ENCODE measurements at regions not wholly inside any gene's neighbourhood (a gene's known extent, or its start where the extent isn't known, plus 50 kb on each side); places are given as distances from the start of the nearest gene placed in this dataset.
"Not testable (repeated sequence)": the region's sequence is repeated elsewhere in the genome, so short reads cannot be mapped to it uniquely, and the experiment has no call there.

DNA sequence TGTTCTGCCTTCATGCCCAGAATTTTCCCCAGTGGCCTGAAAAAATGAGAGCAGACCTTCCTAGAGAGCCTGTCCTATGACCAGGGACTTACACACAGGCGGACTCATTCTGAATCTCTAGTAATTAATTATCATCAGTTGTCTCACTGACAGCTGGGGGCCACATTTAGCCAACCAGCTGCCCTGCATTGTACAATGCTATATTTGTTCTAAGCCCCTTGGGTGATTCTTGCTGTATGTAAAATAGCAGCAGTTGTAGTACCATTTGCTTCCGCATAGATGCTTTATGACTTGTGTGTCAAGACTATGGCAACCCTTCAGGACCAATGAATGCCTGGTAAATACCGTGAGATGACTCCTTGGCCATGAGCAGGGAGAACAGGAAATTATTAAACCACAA lies 415.4 kb upstream of the SEMA6A start:
- no peak for DNase-seq (ENCODE audit: low read depth, low spot score)

DNA sequence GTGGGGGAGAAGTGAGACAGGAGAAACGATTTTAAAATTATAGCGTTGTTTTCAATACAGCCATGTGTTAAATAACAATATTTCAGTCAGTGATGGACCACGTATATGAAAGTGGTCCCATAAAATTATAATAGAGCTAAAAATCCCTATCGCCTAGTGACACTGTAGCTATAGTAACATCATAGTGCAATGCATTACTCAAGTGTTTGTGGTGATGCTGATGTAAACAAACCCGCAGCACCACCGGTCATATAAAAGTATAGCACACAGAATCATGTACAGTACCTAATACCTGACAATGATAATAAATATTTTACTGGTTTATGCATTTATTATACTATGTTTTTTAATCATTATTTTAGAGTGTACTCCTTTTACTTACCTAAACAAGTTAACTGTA lies 407.4 kb upstream of the SEMA6A start:
- DNase-seq (ENCODE audit: low read depth, low spot score): no peak

DNA sequence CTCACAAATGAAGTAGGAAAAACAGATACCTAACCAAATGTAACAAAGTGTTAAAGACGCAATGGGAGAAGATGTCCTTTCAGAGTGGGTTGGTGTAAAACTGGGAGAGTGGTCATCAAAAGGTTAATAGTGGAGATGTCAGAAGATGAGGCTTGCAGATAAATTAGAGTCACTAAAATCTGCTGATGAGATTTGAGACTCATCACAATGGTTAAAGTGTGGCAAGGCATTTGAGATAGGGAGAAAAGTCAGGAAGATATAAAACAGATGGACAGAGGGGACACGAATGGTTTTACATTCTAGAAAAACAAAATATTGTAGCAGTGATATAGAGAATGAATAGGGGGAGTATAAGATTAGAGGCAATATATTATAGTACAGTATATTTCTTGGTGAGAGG lies 406.0 kb upstream of the SEMA6A start:
- no peak for DNase-seq (ENCODE audit: low read depth, low spot score)

DNA sequence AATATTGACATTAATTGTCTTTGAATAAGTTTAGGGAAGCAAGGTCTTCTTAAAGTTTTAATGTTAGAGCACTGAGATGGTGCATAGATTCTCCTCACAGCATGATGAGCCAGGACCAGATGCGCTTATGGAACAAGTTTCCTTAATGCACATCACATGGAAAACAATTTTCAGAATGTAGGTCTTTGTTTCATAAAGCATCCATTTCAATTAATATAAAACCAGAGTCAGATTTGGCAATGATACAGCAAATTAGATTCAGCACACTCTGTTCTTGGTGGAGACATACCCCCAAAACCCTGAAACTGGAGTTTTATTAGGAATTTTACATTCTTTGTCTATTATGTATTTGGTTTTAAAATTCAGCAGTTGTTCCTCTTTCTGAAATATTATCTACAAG lies 402.1 kb upstream of the SEMA6A start:
- no peak for DNase-seq (ENCODE audit: low read depth, low spot score)

DNA sequence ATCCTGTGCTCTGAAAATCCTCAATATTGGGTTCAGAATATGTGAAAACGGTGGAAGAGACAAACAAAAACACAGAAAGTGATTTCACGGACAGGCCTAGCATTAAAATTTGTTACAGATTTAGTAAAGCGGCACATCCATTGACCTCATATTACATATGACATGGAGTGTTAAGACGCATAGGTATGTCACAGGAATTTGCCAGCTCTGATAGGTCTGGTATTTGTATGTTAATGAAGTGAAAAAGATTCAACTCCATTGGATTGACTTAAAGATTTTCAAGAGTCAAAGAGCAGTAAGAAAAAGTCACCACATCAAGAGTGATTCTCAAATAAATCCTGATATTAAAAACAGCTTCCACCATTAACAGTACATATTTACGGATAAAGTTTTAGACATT lies 396.5 kb upstream of the SEMA6A start:
- no peak for DNase-seq (ENCODE audit: low read depth, low spot score)

DNA sequence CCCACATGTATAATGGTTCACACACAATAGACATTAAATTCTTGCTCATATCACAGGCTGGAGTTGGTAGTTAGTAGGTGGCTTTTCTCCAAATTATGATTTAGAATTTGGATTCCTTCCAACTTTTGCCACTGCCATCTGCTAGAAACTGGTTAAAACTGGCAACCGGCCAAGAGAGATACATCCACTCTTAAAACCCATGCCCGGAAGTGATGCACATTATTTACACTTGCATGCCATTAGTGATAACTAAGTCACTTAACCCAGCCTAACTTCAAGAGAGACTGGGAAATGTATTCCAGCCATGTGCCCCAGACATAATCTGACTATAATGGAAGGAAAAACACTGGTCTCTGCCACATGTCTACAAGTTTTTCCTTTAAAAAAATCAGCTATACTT lies 395.7 kb upstream of the SEMA6A start:
- no peak for DNase-seq (ENCODE audit: low read depth, low spot score)

DNA sequence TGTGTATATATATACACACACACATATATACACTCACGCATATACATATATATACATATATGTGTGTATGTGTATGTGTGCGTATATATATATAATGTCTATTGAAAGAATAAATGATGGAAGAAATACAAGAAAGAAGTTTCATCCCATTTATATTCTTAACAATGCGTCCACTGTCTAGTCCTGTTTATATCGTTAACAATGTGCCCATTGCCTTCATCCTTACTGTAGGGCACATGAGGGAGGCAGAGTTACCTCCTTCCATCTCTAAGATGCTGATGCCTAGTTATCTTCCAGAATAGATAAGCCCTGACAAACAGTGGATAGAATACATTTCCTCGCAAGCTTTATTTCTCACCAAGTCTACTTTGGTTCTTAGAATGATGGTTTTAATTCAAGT lies 389.8 kb upstream of the SEMA6A start:
- no peak for DNase-seq (ENCODE audit: low read depth, low spot score)

DNA sequence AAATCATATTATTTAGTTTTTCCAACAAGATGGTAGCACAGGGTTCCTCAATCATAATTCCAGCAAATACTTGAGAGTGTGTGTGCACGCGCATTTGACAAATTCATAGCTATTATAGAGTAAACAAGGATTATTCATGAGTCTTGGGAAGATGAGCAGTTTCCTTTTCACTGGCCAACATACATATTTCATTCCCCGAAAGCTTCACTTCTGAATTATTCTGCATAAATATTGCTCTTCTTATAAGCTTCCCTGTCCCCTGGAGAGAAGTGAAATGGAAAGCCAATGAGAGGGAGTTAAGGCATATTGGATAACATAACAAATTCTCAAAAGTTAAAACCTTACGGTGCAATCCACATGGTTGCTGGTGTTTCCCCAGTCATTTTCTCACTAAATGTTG lies 386.4 kb upstream of the SEMA6A start:
- DNase-seq (ENCODE audit: low read depth, low spot score): no peak

DNA sequence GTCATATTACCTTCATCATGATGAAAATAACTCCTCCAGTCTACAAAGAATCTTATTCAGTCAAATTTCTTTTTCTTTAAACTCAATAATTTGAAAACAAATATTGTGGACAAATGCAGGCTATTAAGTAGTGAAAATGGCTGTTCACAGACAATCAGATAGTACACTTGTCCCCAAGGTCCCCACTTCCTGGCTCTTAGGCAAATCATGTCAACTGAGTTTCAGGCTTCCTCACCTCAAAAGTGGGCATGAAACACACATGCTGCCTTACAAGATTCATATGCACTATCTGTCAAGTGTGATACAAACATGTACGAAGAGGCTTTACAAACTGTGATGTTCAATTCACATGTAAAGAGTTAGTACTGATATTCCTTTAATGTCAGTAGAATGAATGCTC lies 385.2 kb upstream of the SEMA6A start:
- no peak for DNase-seq (ENCODE audit: low read depth, low spot score)

DNA sequence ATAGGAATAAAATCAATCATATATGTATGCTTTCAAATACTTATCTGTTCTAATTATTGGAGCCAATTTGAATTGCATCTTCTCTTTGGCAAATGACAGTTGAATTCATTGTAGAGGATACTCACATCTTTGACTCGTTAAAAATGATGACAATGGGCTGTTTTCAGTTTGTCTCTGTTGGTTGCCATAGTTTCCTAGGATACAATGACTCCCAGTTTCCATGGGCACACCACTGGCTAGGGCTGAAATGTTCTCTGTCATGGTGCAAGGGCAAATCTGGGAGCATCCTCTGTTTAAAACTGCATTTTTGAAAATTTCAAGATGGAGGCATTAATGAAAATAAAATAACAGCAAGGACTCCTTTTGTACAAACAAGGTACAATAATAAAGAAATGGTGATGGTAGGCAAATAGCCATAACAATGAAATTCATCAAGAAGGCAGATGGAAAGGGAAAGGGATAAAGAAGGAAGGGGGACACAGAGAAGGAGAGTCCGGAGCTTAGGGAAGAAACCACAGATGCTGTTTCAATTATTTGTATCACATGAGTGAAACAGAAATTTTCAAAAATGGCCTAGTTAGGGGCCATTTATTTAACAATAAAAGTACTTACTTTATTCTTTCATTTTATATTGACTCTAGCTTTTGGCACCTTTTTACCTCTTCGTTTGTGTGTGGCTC lies 378.8 kb upstream of the SEMA6A start:
- no peak for DNase-seq (ENCODE audit: low read depth, low spot score)

DNA sequence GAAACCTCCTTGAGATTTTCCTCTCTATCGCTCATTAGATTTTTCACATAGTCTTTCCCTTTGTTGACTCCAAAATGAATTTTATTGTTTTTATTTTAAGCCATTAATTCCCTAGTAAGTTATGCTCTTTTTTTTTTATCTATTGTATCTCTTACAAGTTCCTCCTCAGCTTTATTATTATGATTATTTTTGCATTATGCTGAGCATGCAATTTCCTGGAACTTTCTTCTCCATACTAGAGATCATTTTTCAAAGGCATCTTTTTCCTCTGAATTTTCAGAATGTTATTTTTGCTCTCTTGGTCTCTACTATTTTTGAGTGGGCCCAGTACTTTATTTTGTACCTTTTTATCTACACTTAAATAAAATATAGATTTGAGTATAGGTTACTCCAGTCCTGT lies 376.6 kb upstream of the SEMA6A start:
- DNase-seq (ENCODE audit: low read depth, low spot score): no peak

DNA sequence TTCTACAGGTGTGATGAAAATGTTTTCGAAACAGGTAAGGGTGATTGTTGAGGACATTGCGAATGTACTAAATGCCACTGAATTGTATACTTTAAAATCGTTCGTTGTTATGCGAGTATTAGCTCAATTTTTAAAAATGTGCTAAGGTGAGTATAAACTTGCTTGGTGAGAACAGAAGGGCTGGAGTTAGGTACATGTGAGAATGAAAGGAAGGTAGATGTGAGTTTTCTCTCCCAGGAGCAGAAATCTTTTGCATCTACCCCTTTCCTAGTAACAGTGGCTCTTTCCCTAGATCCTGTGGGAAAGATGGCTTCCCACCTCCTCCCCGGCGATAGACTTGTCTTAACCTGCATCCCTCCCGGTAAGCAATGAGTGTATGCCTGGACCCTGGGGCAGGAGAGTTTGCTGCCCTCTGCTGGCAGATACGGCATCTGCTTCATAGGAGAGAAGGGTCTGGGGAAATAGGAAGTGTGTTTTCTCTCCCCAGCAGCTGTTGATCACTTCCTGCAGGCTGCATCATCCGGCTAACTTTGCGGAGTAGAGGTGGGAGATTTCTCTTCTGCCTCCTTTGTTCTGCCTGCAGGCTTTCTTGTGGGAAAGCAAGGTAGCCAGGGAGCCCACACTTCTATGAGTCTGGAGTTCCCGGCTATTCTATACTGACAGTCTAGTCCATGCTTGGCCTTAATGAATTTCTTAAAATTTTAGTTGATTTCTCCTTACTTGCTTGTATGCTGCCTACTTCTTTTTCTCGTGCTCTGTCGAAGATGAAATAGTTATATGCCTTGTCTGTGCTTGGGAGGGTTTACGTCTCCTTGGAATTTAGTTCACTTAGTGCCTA lies 373.3 kb upstream of the SEMA6A start:
- peak; percentile 93 for DNase-seq (ENCODE audit: low read depth, low spot score)

DNA sequence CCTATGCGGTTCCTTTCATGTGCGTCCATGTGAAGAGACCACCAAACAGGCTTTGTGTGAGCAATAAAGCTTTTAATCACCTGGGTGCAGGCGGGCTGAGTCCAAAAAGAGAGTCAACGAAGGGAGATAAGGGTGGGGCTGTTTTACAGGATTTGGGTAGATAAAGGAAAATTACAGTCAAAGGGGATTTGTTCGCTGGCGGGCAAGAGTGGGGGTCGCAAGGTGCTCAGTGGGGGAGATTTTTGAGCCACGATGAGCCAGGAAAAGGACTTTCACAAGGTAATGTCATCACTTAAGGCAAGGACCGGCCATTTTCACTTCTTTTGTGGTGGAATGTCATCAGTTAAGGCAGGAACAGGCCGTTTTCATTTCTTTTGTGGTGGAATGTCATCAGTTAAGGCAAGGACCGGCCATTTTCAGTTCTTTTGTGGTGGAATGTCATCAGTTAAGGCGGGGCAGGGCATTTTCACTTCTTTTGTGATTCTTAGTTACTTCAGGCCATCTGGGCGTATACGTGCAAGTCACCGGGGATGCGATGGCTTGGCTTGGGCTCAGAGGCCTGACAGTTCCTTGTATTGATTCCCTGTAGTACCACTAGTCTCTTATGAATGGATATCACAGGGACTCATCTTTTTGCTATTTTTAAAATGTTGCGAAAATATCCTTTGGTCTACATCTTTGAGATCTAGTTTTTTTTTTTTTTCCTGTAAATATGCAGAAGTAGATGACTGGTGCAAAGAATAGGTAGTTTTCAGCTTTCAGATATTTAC lies 371.2 kb upstream of the SEMA6A start:
- not testable (repeated sequence) for DNase-seq (ENCODE audit: low read depth, low spot score)

DNA sequence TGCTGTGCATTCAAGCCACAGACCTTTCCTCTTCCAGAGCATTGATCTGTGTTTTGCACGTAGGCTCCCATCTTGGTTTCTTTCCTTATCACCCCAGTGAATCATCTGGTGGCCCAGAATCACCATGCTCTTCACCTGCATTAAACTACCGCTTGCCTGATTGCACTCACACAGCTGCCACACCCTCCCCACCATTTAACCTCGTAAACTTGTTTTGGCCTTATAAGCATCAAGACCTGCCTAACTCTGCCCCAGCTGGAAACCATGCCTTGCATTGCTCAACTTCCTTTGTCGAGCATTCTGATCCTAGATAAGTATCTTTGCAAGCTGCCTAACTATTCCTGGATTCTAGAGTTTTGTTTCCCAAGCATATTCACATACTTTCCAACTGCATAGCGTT lies 369.6 kb upstream of the SEMA6A start:
- DNase-seq (ENCODE audit: low read depth, low spot score): peak; percentile 48

DNA sequence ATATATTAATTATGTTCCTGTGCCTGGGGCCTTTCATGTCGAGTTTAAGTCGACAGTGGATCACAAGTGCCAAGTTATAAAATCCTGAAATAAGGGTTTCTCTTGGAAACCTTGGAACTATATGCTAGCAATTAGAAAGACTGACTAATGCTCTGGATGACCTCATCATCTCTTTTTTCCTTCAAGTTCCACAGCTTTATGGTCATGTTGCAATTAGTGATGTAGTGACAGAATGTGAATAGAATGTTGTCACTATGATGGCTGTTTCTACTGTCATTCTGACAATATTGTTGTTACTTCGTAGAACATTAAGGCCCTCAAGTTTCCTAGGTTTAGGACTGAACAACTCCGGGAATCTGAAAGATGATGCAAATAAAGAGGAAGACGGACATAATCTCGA lies 368.0 kb upstream of the SEMA6A start:
- DNase-seq (ENCODE audit: low read depth, low spot score): no peak

DNA sequence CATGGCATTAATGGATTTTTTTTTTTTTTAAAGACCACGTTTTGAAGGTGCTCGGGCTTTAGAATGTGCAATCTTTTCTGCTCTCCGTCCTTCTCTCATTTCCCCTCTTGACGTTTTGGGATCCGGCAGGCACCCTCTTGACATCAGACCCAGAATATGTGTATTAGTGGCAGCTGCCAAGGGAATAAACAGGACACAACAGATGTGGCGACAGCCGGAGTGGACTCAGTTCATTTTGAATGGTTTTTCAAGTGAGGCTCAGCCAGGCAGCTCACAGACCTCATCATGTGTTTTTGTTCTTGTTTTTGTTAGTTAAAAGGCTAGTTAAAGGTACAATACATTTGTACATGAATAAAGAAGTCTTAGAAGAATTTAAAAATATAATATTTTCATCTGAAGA lies 365.0 kb upstream of the SEMA6A start:
- DNase-seq (ENCODE audit: low read depth, low spot score): no peak

DNA sequence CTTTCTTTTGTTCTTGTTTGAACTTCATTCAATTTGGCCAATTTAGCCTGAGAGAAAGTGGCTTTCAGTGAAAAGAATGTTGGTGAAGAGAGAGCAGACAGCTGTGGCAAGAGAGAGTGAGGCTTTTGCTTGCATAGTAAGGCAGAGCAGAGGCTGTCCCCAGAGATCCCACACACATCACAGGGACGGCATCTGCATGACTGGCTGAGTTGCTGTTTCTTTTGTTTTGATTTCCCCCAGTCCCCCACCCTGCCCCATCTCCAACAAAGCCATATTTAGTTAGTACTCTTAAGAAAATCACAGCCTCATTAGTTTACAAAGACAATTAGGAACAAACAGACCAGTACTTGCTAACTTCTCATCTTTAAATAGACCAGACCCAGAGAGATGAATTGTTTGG lies 363.9 kb upstream of the SEMA6A start:
- peak; percentile 42 for DNase-seq (ENCODE audit: low read depth, low spot score)

DNA sequence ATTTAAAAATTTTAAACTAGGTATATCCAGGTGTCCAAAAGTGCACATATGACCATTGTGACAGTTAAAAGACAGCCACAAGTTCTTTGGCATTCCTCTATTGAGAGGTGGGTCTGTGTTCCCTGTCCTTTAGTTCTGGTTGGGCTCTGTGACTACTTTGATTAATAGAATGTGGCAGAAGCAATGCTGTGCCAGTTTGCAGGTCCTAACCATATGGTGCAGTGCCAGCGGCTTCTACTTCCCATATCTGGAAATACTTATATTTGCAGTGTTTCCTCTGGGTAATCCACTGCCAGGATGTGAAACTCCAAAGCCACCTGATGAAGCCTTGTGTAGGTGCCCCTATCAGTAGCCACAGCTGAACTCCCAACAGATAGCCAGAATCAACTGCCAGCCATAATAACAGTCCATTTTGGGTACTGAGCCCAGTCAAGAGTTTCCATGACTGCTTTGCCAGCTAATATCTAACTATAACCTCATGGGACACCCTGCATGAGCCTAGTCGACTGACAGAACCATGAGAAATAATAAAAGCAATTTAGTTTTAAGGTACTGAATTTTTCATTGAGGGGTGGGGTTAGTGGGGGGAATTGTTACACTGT lies 361.0 kb upstream of the SEMA6A start:
- no peak for DNase-seq (ENCODE audit: low read depth, low spot score)

DNA sequence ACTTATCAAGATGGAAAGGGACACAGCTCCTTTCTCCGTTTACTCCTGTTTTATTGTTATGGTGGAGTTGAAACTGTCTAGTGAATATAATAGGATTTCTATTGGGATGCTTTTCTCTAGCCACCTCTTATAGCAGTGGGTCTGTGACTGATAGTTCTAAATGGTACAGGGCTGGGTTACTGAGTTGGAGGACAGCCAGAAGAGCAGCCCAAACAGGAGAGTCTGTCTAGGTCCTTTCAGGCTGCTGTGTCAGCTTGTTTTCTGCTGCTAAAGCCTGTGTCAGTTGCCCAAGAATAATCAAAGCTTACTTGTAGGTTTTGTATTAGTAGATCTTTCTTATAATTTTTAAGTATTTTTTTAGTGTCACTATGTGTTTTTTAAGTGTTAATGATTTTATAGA lies 356.0 kb upstream of the SEMA6A start:
- DNase-seq (ENCODE audit: low read depth, low spot score): no peak

DNA sequence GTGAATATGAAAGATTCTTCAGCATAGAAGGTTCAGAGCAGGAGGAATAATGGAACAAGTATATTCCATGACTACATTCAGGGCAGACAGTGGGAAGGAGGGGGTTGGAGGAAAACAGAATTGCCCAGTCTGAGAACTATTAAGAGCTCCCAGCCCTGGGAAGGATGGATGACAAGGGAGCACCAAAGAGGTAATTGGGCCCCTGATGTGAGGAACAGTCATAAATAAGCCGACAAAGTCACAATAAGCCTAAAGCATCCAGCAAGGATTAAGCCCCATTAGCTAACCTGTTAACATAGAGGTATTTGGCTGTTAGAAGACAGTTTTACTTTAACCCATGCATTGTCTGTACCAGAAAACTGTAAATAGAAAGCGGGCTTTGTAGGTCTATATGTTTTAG lies 348.7 kb upstream of the SEMA6A start:
- DNase-seq (ENCODE audit: low read depth, low spot score): no peak

DNA sequence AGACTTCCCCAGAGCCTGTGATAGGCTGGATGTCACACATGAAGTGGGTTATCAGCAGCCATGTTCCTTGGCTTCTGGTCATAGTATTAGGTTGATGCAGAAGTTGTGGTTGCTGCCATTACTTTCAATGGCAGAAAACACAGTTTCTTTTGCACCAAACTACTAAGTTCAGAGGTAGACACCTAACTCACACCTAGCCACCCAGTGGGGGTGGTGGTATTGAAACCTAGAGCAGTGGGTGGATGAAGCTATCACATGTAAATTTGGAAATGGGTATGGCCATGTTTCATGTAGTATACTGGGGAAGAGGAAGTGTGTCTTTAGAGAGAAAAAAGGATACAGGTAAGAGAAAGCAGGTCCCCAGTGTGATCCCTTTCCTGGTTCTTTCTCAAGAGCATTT lies 347.9 kb upstream of the SEMA6A start:
- no peak for DNase-seq (ENCODE audit: low read depth, low spot score)

DNA sequence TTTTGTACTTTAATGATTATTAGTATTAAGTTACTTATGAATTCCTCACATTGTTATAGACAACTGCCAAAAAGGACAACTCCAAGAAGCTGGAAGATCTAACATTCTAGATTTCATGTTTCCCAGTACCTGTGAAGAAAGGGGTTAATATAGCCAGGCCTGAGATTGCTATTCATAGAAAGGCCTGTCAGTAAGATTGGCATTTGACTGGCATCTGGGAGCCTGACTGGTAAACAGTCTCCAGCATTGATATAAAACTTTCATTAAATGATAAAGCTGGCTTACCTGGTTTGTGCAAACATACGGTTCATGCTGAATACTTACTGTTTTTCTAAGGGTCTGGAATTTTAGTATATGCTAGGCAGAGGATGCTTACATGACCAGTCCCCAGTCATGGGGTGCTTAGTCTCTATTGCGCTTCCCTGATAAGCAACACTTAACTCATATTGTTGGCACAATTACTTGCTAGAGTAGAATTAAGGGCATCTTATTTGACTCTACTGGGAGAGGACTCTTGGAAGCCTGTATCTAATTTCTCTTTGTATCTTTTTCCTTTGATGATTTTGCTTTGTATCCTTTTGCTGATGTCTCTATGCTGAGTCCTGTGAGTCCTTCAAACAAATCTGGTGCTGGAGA lies 340.4 kb upstream of the SEMA6A start:
- DNase-seq (ENCODE audit: low read depth, low spot score): no peak
